Erythroblast (primary cell): ENCODE measurements at regions not wholly inside any gene's neighbourhood (a gene's known extent, or its start where the extent isn't known, plus 50 kb on each side); places are given as distances from the start of the nearest gene placed in this dataset.

Source experiments
- DNase-seq, 2 experiments: peaks; one replicate each; lab custom pipeline; 2025; lab: John Stamatoyannopoulos, UW
- GATA1 ChIP-seq: IDR thresholded peaks from 2 replicates; pipeline ENCODE4 v1.6.1; 2011; ENCODE audit warnings: low read depth, mild to moderate bottlenecking, control low read depth, low read length, moderate library complexity
- POLR2A ChIP-seq: IDR thresholded peaks from 2 replicates; pipeline ENCODE4 v1.6.1; 2011; ENCODE audit warnings: mild to moderate bottlenecking, low read length

GRCh38 chrX:98357146-98357545 lies 1473.4 kb downstream of the RPA4 start:
- TF ChIP-seq POLR2A = no peak
- no peak for TF ChIP-seq GATA1
- DNase-seq = no peak

- no peak for DNase-seq
These were observed 1478.9 kb downstream of the RPA4 start for GRCh38 chrX:98362630-98363029.

GRCh38 chrX:98371994-98372393 lies 1488.3 kb downstream of the RPA4 start:
- DNase-seq = no peak
- TF ChIP-seq GATA1 (no peak), POLR2A (no peak)

More at GRCh38 chrX:98362630-98363029, 1478.9 kb downstream of the RPA4 start:
- no peak for TF ChIP-seq POLR2A
- TF ChIP-seq GATA1 = no peak

- DNase-seq = no peak
- TF ChIP-seq POLR2A (no peak), GATA1 (no peak)
These were observed 1495.4 kb downstream of the RPA4 start for GRCh38 chrX:98379134-98379533.

DNA sequence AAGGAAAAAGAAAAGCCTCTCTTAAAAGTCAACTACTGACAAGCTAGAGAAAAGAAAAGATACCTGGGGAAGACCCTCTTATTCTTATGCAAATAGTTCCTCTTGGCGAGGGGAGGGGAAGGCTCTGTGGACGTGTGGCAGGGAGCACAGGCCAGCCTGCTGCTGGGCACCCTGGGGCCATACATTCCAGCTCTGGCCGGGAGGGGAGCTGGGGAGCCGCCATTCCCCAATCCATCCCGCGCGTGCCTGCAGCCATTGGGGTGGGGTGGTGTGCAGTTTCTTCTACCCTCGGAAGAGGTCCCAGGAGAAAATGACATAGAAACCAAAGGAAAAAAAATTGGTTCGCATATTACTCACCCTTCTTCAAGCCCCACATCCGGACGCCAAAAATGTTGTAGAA lies 1496.4 kb downstream of the RPA4 start:
- DNase-seq = no peak
- no peak for TF ChIP-seq GATA1
- no peak for TF ChIP-seq POLR2A

DNA sequence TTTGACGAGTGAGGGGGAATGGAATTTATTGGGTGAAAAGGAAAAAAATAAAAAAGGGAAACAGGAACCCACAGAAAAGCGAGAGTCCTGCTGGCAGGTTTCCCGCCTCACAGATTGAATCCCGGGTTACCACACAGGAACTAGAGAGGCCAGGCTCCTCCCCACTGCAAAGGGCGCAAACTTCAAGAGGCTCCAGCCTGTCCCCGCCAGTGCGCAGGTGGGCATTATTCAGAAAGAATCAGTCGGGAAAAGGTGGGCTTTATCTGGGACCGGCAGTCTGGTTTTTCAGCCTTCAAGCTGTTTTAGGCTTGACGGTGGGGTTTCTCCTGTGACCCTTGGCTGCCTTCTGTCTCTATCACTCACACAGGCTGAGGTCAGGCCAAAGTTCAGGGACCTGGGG lies 1496.8 kb downstream of the RPA4 start:
- no peak for TF ChIP-seq GATA1
- no peak for DNase-seq

DNA sequence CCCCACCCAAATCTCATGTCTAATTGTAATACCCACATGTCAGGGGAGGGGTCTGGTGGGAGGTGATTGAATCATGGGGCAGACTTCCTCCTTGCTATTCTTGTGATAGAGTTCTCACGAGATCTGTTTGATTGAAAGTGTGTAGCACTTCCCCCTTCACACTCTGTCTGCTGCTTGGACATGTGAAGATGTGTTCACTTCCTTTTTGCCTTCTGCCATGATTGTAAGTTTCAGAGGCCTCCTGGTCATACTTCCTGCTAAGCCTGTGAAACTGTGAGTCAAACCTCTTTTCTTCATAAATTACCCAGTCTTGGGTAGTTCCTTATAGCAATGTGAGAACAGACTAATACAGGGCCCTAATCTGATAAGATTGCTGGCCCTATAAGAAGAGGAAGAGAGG lies 1514.8 kb downstream of the RPA4 start:
- no peak for DNase-seq
- TF ChIP-seq GATA1 (no peak), POLR2A (no peak)

DNA sequence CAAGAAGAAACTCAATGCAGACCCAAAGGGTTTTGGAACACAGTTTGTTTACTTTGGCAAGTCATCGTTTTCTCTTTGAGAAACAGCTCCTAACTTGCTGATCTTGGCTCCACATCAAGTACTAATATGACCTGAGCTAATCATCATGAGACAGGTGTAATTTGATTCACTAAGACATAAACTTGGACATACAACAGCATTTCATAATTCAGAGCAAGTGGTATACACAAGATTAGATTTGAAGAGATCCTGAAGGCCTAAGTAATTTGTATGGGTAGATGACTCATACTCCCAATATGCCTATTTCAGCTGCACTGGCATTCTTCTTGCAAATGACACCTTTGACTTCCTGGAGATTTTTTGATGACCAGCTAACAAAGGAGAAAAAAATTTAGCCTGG lies 1521.7 kb downstream of the RPA4 start:
- TF ChIP-seq POLR2A (no peak), GATA1 (no peak)
- DNase-seq = no peak

DNA sequence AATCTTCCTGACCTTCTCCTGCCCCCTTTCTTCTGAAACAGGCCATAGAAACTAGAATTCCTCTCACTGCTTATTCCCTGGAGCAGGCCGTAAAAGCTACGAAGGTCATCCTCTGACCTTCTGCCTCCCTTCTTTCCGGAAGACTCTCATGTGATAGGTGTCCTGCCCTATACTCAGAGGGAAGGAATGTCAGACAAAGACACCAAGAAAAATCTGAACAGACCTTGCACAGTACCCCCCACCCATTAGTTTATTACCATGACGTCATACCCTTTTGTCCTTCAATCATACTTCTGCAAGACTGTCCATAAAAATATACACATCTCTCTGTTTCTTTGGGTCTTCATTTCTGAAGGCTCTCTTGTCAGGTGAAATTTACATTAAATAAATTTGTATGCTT lies 1523.9 kb downstream of the RPA4 start:
- no peak for TF ChIP-seq GATA1
- no peak for TF ChIP-seq POLR2A
- DNase-seq = no peak

DNA sequence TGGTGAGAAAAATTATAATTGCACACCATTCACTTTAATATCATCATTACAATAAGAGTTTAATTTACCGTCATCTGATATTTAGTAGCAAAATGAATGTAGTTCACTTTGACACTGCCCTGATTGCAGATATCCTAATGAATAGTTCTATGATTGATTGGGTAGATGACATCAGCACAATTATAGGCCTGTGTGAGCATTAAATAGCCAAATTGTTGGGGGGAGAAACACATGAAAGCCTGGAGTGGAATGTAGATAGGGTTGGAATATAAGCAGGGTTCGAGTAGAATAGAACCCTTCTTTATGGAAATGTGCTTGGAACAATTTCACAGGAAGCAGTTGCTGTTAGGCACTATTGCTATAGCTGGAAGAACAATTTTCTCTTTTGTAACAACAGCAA lies 1526.2 kb downstream of the RPA4 start:
- TF ChIP-seq GATA1 (no peak), POLR2A (no peak)
- DNase-seq = no peak

DNA sequence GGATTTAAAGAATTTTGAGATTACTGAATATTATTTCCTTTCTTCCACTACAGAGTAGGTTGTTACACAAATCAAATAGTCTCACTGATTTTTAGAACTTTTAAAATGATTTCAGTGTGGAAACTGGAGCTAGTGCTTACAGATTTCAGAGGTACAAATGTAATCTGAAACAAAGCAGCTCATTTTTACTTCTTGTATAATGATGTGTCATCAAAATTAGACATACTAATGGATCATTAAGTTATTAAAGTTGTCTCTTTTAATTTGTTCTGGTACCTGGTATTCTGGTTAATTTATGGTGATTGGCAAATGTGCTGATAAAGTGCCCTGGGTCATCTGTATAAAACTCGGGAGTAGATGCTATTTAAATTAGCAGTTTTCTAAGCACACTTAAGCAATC lies 1528.3 kb downstream of the RPA4 start:
- TF ChIP-seq POLR2A = no peak
- no peak for TF ChIP-seq GATA1
- no peak for DNase-seq

- TF ChIP-seq GATA1 (no peak), POLR2A (no peak)
- no peak for DNase-seq
These were observed 1538.8 kb downstream of the RPA4 start for GRCh38 chrX:98422536-98422935.

DNA sequence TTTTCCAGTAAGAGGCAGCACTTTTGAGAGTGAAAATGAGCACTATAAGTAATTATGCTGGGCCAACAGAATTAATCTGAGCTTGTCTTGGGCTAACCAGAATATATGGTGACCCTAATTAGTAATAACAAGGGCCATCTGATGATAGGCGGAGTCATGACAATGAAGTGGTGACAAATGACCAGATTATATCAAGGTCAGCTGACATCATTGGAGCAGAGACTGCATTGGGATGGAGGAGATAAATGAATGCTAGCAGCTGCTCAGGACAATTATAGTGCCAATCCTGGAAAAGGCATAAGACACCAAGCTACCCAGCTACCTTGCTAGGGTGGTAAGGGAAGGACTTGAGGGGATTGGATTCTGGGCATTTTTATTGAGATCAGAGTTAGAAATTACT lies 1548.7 kb downstream of the RPA4 start:
- DNase-seq = no peak
- no peak for TF ChIP-seq POLR2A
- TF ChIP-seq GATA1 = no peak

DNA sequence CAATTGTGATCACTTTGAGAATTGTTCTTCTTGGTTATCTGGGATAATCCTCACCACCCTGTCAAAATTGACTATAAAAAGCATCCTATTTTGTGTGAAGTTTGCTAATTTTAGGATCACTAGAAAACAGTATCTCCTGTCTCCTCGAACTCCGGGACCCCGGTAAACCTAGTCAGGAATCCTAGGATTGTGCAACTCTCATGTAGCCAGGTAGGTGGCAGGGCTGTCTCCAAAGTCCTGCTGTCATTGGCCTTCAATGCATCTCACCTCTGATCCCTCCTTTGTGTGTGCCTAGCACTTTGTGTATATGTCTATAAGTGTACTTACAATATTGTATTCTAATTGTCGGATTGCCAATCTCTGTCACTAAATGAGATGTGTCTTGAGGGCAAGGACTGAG lies 1564.8 kb downstream of the RPA4 start:
- DNase-seq = no peak
- no peak for TF ChIP-seq POLR2A
- TF ChIP-seq GATA1 = no peak

- TF ChIP-seq GATA1 = no peak
- TF ChIP-seq POLR2A = no peak
- no peak for DNase-seq
These were observed 1568.7 kb downstream of the RPA4 start for GRCh38 chrX:98452456-98452855.

GRCh38 chrX:98459669-98460068 lies 1576.0 kb downstream of the RPA4 start:
- TF ChIP-seq GATA1 (no peak), POLR2A (no peak)
- no peak for DNase-seq

DNA sequence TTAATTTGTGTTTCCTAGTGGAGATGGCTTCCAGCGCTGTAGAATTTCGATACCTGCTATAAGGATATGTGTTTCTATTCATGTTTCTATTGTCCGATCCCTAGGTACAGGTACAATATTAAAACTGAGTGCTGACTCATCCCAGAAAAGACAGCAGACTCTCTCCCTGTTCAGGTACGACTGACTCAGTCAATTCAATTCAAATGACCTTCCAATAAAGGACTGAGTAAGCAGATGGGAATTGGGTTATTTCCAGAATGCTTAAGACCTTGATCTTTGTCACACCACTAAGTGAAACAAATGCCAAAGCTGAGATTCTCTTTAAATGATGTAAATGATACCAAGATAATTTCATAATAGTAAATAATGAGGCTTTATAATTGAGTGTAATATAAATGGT lies 1596.9 kb downstream of the RPA4 start:
- DNase-seq = no peak
- TF ChIP-seq POLR2A = no peak
- TF ChIP-seq GATA1 = no peak

DNA sequence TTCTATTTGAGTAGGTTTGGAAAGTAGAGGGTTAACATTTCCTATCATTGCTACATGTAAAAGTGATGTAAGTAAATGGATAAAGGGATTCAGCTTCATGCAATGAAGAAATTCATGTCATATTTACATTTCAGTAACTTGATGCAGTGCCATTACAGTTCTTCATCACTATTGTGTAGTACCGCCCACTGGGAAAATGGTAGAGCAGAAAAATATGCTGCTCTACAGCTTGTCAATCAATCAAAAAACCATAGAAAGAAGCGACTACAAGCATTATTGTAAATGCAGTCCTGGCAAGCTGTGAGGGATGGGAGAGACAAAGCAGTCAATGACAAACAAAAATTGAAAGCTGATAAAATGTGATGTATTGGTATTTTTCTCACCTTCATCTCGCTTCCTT lies 1597.9 kb downstream of the RPA4 start:
- TF ChIP-seq POLR2A = no peak
- no peak for TF ChIP-seq GATA1
- DNase-seq = no peak
